GM18858 (cell line): ENCODE measurements at regions not wholly inside any gene's neighbourhood (a gene's known extent, or its start where the extent isn't known, plus 50 kb on each side); places are given as distances from the start of the nearest gene placed in this dataset.

ENCODE experiments used
- ATAC-seq: cut with Tn5 transposase; IDR thresholded peaks from one replicate; pipeline ENCODE4 v1.9.1; 2021; ENCODE audit not compliant: unreplicated experiment

- ATAC-seq = no peak
Observed at GRCh38 chr9:29838491-29839020, 2265.3 kb upstream of the C9orf72 start.

DNA sequence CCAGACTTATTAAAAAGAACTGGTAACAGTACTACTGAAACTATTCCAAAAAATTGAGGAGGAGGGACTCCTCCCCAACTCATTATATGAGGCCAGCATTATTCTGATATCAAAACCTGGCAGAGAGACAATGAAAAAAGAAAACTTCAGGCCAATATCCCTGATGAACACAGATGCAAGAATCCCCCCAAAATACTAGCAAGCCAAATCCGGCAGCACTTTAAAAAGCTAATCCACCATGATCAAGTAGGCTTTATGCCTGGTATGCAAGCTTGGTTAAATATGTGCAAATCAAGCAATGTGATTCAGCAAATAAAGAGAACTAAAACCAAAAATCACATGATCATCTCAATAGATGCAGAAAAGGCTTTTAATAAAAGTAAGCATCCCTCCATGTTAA is 2271.0 kb upstream of the C9orf72 start:
- ATAC-seq = no peak

DNA sequence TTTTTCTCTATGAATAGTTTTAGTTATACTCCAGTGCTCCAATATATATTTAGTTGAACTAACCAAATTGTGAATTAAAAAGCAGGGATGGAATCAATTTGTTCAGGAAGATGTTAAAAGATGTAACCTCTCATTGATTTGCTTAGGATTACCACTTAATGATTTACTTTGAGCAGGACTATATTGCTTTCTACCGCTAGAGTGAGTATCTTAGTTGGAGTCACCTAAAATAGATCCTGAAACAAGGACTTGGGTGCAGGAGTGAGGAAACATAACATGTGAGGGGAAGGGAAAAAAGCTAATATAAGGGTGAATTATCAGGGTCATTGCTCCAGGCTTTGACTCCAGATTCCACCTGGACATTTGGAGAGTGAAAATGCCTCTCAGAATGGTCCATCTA is 2277.4 kb upstream of the C9orf72 start:
- ATAC-seq = no peak

DNA sequence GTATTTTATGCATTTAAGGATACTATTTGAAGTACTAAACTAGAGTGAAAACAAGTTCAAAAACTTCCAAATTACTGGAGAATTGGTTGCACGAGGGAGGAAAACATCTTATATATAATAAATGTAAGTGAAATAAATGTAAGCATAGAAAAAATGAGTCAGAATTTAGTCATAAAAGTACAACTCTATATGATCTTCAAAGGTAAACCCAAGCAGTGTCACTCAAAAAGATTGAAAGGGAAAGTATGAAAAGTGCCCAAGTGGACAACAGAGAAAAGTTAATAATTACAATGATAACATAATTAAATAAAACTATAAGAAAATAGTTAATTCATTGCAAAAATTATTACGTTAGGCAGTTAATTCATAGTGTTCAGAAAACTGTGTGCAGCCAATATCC is 2288.5 kb upstream of the C9orf72 start:
- ATAC-seq = no peak

GRCh38 chr9:29865764-29866313 is 2292.6 kb upstream of the C9orf72 start:
- no peak for ATAC-seq

DNA sequence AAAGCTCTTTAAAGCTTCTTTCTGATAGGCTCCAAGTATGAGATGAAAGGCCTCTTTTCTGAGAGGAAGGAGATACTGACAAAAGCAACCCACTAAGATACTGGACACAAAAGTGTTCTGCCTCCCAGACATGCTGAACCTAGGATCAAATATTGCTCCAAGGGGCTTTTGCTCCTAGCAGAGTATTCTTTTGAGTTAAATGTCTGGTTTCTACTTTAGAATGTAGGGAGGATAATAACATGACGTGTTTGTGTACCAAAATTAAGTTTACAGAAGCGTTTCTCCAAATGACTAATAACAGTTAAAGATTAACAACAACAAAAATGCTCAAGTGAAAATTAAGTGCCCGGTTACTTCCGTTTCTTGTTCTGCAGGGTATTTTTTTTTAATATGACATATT is 2293.3 kb upstream of the C9orf72 start:
- no peak for ATAC-seq

- no peak for ATAC-seq
Observed at GRCh38 chr9:29873579-29873978, 2300.3 kb upstream of the C9orf72 start.

GRCh38 chr9:29875547-29875946 is 2302.3 kb upstream of the C9orf72 start:
- no peak for ATAC-seq

- no peak for ATAC-seq
Observed at GRCh38 chr9:29882767-29883166, 2309.5 kb upstream of the C9orf72 start.

DNA sequence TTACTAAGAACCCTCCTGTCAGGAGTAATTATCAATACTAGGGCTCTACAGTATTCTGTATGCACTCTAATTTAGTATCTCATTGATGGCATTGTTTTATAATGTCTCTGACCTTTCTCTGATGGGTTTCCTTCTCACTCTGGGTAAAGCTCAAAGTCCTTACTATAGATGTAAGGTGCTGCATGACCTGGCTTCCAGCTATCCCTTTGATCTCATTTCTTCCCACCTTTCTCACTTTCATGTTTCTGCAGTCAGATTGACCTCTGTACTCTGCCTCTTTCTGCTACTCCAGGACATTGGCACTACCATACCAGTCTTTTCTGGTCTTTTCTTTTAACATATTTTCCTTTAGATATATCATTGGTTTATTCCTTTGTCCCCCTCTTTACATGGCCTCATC is 2332.8 kb upstream of the C9orf72 start:
- ATAC-seq = no peak

GRCh38 chr9:29928072-29928471 is 2354.8 kb upstream of the C9orf72 start:
- no peak for ATAC-seq

DNA sequence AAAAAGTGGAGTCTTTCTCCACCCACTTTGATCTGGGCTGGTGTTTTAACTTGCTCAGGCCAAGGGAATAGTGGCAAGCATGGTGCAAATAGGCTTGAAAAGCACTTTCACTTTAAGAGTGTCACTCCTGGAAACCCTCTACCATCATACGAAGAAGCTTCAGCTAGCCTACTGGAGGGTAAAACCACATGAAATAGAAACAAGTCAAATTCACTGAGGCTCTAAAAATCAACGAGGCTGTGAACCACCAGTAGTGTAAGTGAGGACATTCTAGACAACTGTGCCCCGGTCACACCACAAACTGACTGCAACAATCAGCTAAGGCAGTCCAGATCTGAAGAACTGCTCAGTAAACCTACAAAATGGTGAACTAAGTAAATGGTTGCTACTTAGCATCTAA is 2366.3 kb upstream of the C9orf72 start:
- ATAC-seq = no peak

- no peak for ATAC-seq
Observed at GRCh38 chr9:29945012-29945411, 2371.7 kb upstream of the C9orf72 start.

DNA sequence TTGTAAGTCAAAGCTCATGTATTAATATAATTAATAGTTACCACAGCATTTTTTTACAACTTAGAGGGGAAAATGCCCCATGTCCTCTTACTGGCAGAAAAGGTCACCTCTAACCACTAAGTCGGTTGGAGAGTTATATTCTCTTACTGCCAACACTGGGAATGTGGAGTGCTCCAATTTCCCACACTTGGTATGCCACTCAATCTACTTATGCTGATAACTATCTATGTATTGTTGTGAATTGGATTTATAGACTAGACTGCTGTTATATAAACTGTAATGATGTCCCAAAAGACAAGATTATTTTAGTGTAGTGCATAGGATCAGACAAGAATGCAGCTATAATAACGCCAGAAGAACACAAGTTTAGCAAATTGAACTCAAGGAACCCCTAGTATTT is 2385.2 kb upstream of the C9orf72 start:
- ATAC-seq = no peak

- ATAC-seq = no peak
Observed at GRCh38 chr9:29965834-29966233, 2392.6 kb upstream of the C9orf72 start.

GRCh38 chr9:29966247-29966646 is 2393.0 kb upstream of the C9orf72 start:
- no peak for ATAC-seq

DNA sequence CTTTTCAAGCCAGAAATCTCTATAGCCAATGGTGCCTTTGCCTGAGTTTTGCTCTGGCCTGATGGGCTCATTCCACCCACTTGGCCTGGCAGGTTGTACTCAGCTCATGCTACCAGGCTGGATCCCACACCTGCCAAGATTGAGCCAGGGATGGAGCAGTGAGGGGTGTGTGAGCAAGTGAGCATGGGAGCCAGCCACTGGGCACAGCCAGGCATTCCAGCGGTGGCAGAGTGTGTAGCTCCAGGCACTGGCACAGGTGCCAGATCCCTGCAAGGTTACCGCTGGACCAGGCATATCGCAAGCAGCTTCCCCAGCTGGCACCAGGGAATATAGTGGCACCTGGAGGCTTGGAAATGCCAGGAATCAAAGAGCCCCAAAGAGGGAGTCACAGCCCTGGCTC is 2395.6 kb upstream of the C9orf72 start:
- no peak for ATAC-seq

GRCh38 chr9:29969408-29969807 is 2396.1 kb upstream of the C9orf72 start:
- ATAC-seq = no peak

GRCh38 chr9:29969856-29970647 is 2396.8 kb upstream of the C9orf72 start:
- ATAC-seq = no peak

DNA sequence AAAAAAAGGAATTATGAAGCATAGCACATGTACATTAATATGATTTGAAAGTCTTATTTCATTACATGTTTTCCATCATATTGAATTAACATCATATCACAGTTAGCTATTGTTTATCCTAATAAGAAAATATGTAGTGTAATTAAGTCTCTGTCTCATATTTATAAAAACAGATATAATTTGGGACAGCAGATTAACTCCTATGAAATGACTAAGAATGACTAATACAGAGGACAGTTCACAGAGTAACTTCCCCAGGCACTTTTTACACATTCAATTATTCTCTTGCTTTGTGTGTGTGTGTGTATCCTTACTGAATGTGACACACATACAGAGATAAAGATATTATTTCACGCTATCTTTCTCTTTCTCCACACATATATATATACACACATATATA is 2400.9 kb upstream of the C9orf72 start:
- ATAC-seq = no peak

DNA sequence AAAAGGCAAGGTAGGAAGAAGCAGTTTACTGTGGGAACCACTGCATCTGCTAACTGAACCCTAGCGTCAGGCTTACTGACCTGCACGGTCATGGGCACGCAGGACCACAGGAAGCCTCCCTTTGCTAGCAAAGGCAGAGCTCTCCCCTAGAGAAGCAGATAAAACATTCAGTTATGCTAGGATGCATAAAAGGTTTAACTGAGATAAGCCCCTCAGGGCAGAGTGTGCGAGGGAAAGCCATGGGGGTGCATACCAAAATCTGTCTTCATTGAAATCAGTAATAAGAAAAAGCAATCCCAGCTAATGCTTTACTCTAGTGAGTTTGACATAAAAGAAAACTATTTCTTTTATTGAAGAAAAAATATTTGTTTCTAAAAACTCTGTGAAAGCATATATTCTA is 2403.7 kb upstream of the C9orf72 start:
- no peak for ATAC-seq

GRCh38 chr9:29981013-29981412 is 2403.4 kb upstream of the ACO1 start:
- no peak for ATAC-seq

DNA sequence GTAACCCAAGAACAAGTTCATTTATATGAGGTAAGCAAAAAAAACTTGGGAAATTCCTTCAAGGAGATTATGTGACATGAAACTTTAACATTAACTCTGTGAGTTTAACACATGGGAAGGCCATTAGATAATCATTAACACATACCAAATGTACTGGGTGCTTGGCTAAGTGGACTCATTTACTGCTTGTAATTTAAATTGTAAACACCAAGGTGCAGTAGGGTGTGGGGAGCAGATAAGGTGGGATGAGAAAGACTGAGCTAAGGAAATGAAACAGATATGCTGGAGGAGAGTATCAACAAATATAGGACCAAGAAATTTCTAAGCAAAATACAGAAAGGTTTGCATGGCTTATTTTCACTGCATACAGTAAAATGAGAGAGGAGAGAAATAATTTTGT is 2384.8 kb upstream of the ACO1 start:
- ATAC-seq = no peak
